RPMI7951 (cell line): ENCODE measurements at regions not wholly inside any gene's neighbourhood (a gene's known extent, or its start where the extent isn't known, plus 50 kb on each side); places are given as distances from the start of the nearest gene placed in this dataset.
"Not testable (repeated sequence)": the region's sequence is repeated elsewhere in the genome, so short reads cannot be mapped to it uniquely, and the experiment has no call there.

ENCODE experiments used
- DNase-seq: peaks from one replicate; pipeline ENCODE4 v3.0.0-alpha.2; 2012; ENCODE audit warnings: low read depth

DNA sequence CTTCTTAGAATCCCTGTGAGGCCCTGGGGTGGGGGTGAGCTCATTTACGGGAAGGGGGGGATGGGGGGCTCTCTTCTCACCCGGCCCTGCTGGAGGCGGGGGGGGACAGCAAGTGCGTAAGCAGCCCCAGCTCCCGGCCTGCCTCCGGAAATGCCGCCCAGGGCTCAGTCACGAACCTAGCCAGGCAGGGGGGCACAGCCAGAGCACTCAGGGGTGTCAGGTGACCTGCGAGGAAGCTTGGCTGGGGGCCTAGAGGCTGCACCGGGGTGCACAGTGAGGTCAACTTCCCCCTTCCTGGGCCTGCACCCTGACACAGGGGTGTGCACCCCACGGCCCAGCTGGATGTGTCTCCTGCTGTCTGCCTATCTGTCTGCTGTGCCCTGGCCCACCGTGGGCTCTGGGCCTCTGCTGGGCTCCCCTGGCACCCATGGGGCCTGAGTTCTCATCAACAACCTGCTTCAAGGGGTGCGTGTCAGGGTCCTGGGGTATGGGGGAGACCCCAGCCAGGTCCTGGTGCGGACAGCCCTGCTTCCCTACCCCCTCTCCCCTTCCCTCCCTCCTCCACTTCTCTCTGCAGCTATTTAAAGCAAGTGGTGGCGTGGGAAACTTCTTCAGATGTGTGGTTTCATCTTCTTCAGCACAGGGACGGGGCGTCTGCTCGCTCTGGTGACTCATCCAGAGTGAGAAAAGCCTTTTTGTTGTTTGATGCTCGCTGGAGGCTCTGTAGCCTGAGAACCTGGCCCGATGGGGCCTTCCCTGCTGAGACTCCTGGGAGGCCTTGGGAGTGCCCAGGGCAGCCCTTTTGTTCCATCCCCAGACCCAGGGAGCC, 92.5 kb upstream of the RUNX3 start:
- DNase-seq: peak; percentile 98

DNA sequence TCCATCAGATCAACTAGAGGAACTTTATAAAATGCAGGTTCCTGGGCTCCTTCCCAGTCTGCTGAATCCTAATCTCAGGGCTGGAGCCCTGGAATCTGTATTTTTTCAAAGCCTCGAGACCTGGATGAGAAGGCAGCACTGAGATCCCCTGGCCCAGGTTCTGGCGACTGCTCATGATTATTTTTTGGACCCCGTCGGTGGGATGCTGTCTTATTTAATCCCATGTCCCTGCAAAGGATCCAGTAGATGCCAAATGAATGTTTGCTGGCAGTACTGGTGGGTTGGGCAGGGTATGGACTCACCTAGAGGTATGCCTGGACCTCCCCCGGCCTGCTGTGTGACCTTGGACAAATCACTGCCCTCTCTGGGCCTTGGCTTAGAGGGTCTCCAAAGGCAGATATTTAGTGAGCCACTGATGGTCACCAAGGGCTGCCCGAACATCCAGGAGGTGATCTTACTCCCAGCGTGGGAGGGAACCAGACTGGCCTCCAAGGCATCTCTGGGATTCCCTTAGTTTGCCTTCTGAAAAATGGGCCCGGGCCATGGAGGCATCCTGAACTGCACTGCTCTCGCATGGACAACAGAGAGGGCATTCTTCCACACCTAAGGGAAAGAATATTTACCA, 91.6 kb upstream of the RUNX3 start:
- no peak for DNase-seq

DNA sequence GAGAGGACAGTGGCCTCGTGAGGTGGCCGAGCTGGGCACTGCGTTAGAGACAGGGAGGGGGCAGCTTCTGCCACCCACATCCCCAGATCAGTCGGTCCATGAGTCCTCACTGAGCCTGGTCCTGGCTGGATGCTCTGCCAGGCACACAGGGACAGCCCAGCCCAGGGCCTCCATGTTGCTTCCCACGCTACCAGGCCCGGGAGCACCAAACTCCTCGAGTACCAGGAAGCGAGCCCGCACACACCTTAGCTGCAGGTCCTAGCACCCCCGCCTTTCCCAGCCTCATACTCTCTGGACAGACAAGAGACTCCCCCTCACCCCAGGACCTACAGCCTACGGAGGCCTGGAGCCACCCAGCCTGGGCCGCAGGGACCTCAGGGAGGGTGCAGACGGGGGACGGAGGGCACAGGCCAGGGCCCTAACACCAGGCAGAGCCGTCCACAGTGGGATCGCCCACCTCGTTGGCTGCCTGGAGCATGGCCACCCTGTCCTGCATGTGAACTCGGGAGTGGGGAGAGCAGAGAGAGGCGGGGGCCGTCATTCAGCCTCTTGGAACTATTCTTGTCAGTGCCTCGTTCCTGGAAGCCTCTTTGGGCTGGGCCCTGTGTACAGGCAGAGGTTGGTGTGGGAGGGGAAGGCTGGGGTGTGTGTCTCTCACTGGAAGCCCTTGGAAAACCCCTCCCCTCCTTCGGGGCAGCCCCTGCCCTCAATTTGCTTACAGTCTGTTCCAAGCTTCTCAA, 90.9 kb upstream of the RUNX3 start:
- DNase-seq: no peak

DNA sequence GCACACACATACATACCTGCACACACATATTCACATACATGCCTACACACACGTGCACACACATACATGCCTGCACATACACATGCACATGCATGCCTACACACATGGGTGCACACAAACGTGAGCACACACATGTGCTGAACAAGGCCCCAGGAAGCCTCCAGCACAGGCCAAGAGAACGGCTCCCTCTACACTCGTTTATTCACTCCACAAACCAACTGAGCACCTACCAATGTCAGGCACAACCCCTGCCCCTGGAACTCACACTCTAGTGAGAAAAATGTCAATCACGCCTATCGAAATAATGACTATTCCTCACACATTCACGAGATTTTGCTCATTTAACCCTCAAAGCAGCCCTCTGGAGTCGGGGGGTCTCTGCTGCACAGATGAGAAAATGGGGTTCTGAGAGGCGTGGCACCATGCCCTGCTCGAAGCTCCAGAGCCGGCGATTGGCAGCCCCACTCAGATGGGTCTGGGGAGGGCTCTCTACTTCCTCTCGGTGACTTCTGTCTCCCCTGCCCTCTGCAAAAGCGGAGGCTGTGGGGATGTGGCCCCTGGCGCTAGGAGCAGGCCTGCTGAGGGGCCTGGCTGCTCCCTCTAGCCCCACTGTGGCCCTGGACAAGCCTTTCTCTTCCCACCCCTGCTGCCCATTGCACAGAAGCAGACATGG, 90.2 kb upstream of the RUNX3 start:
- DNase-seq: no peak

DNA sequence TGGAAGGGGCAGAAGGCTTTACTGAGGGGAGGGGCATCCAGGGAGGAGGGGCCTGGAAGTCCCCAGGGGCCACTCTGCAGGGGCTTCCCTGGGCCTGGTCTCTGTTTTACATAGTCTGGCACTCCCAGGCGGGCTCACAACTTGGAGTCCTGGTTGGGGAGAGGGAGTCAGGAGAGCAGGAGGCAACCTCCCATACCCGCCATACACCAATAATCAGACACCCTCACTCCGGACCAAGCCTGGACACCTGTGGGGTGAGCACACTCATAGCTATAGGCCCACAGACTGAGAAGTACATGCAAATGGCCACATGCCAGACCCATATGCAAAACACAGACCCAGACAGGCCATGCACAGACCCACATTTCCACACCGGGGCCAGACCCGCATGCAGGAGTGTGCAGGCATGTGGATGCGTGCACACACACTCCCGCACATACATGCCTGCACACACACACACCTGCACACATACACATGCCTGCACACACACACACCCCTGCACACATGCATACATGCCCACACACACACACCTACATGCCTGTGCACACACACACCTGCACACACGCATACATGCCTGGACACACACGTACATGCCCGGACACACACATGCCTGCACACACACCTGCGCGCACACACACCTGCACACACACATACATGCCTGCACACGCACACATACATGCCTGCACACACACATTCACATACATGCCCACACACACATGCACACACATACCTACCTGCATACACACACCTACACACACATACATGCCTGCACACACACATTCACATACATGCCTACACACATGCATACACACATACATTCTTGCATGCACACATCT, 89.5 kb upstream of the RUNX3 start:
- DNase-seq: no peak

DNA sequence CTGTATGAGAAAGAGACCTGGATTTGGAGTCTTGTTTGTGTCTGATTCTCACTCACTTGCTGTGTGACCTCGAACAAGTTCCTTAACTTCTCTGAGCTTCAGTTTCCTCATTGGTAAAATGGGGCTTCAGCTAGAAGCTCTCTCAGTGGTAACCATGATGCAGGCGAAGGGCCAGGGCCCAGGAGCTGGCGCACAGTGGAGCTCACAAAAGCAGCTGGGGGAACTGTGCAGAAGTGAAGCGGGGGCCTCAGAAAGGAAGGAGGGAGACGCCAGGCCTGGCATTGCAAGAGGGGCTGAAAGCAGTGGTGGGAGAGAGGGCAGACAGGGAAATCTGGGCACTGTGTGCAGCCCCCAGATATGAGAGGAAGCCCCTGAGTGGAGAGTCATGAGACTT, 88.9 kb upstream of the RUNX3 start:
- no peak for DNase-seq

DNA sequence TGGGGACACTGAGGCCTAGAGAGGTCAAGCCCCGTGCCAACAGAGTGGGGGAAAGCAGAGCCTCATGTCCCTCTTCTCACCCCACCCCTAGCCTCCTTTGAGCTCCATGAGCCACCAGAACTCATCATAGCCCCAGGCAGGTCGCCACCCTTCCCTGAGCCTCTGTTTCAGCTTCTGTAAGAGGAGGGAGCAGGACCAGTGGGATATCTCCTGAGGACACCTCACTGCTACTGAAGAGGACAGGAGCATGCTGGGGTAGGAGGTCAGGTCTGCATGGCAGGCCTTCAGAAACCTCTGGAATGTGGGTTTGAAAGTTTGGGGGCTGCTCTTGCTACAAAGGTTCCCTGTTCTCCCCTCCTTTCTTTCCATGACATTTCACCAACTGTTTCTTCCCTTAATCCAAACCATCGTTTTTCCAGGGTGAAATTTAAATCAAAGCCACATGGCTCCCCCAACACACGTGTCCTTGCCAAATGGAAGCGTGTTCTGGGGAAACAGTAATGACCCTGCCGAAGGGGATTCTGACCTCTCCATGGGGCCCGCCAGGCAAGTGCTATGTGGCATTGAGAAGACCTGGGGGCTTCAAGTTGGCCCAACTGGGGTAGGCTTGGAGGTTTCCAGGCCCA, 88.1 kb upstream of the RUNX3 start:
- peak; percentile 52 for DNase-seq

DNA sequence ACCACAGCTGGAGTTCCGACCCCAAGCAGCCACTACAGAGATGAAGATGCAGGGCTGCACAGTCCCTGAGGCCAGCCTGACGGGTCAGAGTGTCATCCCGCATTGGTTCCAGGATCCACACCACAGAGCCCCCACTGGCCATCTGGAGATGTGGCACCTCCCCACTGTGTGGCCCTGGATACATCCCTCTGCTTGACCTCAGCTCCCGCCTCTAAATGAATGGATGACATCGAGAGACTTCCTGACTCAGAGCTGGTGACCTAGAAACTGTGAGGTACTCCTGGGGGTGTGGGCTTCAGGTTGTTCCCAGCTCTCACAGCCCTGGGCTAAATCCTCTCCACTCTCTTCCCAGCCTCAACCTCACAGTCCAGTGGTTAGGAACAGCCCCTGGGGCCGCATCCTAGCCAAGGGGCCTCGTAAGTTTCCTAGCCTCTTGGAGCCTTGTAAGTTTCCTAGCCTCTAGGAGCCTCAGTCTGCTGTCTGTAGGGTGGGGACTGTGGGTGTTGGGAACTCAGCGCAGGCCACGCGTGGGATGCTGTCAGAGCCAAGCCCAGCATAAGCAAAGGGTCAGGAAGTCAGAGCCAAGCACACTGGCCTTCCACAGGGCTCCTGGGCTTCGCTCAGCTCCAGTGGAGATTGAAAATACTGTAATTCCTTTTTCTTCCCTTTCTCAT, 87.5 kb upstream of the RUNX3 start:
- DNase-seq: peak; percentile 76

DNA sequence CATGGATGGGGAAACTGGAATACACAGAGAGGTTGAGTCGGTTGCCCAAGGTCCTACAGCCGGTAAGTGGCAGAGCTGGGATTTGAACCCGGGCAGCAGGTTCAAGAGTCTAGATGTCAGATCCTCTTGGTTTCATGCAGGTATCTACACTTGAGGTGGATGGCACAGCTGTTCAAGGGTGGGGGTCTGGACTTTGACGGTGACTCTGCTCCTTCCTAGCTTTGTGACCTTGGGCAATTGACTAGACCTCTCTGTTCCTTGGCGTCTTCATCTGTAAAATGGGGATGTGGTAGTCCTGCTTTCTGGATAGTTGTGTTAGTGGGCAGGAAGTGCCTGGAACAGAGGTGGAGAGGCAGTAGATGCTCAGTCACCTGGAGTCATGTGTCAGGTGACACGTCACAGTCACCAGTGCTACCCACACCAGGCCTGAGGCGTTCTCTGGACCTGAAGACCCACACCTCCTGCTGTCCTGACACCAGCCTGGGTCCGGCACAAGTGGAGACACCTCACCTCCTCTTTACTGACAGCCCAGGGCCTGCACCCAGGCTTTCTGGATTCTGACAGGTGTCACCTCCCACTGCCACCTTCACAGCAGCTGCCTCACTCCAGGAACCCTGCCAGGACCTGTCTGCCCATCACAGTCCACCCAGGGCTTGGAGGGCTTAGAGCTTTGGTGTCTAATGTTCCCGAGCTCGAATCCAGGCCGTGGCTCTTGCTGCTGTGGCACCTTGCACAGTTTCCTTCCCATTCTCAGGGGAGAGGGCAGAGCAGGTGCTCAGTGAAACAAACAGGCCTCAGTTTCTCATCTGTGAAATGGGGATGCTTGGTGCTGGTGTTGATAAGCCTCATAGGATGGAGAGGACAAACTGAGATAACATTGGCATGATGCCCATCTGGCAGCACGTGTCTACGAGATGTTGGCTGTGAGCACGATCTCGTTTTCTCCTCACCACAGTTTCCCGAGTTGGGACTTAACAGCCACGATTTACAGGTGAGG, 83.2 kb upstream of the RUNX3 start:
- DNase-seq: no peak

DNA sequence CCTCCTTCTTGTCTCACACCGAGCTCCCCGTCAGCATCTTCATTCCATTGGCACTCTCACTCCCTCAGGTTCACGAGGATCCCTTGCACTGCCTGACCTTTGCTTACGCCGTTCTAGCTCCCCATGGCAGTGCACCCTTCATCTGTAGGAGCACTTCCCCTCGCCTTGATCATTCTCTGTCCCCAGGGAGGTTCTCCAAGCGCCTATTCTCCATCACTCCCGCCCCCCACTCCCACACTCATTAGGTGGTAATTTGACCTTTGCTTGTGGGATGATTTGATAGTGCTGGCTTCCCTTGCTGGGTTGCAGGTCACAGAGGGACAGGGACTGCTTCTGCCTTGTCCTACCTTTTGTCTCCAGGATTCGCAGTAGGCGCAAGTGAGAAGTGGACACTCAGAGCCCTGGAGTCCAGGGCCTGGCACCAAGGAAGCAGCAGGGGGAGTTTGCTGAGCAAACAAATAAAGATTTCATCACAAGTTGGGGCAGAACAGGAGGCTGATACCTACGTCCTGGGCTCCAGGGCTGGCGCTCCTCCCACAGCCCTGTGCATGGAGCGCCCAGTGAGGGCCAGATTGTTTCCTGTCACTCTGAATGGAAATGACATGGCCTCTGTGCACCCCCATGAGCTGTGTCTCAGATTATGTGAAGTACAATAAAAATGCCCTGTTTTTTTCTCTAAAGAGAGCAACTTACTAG, 82.0 kb upstream of the RUNX3 start:
- DNase-seq: no peak

DNA sequence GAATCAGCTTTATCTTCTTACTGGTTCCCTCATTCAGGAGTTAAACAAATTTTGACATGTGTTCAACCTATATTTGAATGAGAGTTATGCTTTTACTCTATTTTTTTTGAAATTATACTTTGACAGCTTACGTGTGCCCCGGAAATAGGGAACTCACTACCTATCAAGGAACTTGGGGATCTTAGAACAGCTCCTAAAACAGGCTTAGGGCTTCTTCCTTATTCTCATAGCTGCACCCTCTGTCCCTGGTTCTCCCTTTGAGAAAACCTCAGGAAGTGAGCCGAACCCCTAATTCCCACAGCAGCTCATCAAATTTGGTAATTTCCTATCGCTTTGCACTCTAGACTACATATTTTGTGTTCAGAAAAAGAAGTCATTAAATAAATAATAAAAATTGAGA, 81.2 kb upstream of the RUNX3 start:
- DNase-seq: no peak

DNA sequence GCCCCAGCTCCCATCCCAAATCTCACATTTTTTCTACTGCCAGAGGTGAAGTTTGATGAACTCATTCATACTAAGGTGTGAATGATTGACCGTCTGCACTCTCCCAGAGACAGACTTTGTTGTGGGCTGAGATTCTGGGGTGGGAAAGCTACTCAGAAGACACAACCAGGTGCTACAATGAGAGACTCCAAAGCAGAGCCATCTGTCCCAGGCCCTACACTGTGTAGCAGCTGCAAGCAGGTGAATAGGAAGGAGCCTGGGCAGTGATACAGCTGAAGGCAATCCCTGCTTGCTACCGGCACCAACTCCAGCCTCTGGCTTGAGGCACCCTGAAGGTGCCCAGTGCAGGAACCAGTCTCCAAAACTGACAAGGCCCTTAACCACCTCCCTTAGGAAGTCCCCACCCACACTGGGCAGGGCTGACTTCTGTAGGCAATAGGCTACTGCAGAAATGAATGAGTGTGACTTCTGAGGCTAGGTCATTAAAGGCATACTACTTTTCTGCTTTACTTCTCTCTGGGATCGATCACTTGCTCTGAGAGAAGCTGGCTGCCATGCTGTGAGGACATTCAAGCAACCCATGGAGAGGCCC, 79.7 kb upstream of the RUNX3 start:
- DNase-seq: no peak

DNA sequence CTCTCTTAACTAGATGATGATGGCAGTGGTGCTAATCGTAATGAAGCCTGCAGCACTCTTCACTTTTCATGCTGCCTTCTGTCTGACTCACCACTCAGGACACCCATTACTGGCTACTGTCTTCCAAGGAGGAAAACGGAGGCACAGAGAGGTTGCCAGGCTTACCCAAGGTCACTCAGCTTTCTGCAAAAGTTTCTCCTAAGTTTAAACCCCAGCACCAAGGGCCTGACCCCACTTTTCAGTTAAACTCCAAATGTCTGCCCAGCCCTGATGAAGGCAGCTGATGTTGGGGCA, 78.1 kb upstream of the RUNX3 start:
- DNase-seq: no peak

DNA sequence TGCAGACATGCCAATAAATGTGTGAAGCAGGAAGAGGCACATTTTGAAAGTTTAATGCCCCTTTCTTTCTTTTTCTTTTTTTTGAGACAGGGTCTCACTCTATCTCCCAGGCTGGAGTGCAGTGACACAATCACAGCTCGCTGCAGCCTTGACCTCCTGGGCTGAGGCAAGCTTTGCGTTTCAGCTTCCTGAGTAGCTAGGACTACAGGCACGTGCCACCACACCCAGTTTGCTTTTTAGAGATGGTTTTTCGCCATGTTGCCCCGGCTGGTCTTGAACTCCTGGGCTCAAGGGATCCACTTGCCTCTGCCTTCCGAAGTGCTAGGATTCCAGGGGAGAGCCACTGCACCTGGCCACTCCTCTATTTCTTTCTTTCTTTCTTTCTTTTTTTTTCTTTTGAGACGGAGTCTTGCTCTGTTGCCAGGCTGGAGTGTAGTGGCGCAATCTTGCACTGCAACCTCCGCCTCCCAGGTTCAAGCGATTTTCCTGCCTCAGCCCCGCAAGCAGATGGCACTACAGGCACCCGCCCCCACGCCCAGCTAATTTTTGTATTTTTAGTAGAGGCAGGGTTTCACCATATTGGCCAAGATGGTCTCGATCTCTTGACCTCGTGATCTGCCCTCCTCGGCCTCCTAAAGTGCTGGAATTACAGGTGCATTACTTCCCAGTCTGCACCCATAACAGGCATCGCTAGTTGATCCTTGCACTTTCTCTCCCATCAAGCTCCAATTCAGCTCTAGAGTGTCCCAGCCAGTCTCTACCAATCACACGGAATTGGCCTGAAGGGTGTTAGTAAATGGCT, 77.5 kb upstream of the RUNX3 start:
- DNase-seq: not testable (repeated sequence)

DNA sequence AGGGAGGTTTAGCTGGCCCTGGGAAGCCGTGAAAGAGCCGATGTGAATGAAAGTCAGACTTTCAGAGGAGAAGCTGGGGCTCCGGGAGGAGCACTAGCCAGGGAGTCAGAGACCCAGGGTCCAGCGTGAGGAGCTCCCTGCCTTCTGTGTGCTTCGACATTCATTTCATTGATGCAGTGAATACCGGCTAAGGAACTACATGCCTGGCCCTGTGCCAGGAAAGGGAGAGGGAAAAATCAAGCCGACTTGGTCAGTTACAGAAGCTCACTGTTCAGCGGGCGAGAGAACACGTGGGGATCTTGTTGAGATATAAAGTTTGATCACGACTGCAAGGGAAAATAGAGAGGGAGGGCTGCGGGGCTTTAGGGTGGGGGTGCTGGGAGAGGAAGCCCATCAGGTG, 76.7 kb upstream of the RUNX3 start:
- DNase-seq: peak; percentile 34

DNA sequence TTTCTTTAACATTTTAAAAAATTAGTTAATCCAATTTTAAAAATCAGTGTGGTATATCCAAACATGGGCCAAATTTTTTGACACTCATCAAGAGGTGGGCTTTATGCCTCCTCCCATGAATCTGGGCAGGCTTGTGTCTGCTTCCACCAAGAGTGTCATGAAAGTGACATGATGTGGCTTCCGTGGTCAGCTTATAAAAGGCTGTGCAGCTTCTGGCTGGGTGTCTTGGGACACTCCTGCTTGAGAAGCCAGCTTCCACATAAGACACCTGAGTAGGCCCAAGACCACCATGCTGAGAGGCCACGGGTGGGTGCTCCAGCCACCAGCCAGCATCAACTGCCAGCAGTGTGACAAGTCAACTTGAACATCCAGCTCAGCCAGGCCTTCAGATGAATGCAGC, 74.3 kb upstream of the RUNX3 start:
- DNase-seq: no peak

DNA sequence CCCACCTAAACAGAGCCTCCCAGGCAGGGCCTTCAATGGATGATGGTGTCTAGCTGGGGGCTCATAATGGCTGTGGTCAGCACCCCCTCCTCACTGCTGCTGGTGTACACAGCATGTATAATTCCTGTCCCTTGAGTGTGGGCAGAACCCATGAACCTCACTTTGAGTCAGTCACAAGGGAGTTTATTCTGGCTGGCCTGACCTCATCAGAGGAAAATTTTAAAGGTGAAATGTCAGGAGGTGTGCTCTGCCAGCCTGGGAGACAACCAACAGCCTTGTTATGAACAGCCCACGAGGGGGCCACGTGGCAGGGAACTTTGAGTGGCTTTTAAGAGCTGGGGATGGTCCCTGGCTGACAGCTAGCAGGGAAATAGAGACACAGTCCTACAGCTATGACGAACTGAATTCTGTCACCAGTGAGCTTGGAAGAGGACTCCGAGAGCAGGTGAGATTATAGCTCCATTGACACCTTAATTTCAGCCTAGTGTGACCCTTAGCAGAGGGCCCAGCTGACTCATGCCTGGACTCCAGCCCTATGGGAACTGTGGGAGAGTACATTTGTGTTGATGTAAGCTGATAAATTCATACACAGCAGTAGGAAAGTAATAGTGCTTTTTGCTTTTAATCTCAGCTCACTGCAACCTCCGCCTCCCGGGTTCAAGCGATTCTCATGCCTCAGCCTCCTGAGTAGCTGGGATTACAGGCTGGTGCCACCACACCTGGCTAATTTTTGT, 73.5 kb upstream of the RUNX3 start:
- no peak for DNase-seq
